GM23338 (cell line): ENCODE measurements at regions not wholly inside any gene's neighbourhood (a gene's known extent, or its start where the extent isn't known, plus 50 kb on each side); places are given as distances from the start of the nearest gene placed in this dataset.
"Not testable (repeated sequence)": the region's sequence is repeated elsewhere in the genome, so short reads cannot be mapped to it uniquely, and the experiment has no call there.

Source experiments
- ATAC-seq: fragments of 200-7000 bp; cut with Tn5 transposase; 3 replicates; pipeline ENCODE4 v1.9.1; 2020
- DNase-seq: peaks from one replicate; pipeline ENCODE4 v3.0.0-alpha.2; 2015; ENCODE audit warnings: low spot score
- H2AFZ ChIP-seq: fragments of 200-600 bp; sonication (generic); 2 replicates; pipeline ENCODE4 v1.8.0; 2016; ENCODE audit warnings: antibody characterized with exemption, mild to moderate bottlenecking, moderate library complexity
- H3F3A ChIP-seq: fragments of 200-600 bp; sonication (generic); replicated peaks from 2 replicates; pipeline ENCODE4 v1.8.0; 2017; ENCODE audit warnings: antibody characterized with exemption, mixed run types, low read depth
- H3K27ac ChIP-seq: fragments of 200-600 bp; sonication (generic); 2 replicates; pipeline ENCODE4 v1.6.1; 2016; ENCODE audit warnings: low read depth
- H3K27me3 ChIP-seq: fragments of 200-600 bp; sonication (generic); 2 replicates; pipeline ENCODE4 v1.8.0; 2016; ENCODE audit warnings: mild to moderate bottlenecking, mixed run types, moderate library complexity; ENCODE audit not compliant: insufficient read depth
- H3K36me3 ChIP-seq: fragments of 200-600 bp; sonication (generic); 2 replicates; pipeline ENCODE4 v1.8.0; 2016; ENCODE audit warnings: mild to moderate bottlenecking; ENCODE audit not compliant: insufficient read depth
- H3K4me1 ChIP-seq: fragments of 200-600 bp; sonication (generic); 2 replicates; pipeline ENCODE4 v1.8.0; 2016; ENCODE audit warnings: mild to moderate bottlenecking, moderate library complexity; ENCODE audit not compliant: insufficient read depth
- H3K4me2 ChIP-seq: fragments of 200-600 bp; sonication (generic); 2 replicates; pipeline ENCODE4 v1.7.1; 2017; ENCODE audit warnings: mixed run types
- H3K4me3 ChIP-seq: fragments of 200-600 bp; sonication (generic); 2 replicates; pipeline ENCODE4 v1.6.1; 2016; ENCODE audit warnings: mixed run types
- H3K79me2 ChIP-seq: fragments of 200-600 bp; sonication (generic); replicated peaks from 2 replicates; pipeline ENCODE4 v1.8.0; 2017; ENCODE audit warnings: mild to moderate bottlenecking; ENCODE audit not compliant: insufficient read depth
- H3K9me2 ChIP-seq: fragments of 200-600 bp; sonication (generic); 2 replicates; pipeline ENCODE4 v1.8.0; 2017; ENCODE audit not compliant: insufficient read depth
- H4K20me1 ChIP-seq: fragments of 200-600 bp; sonication (generic); replicated peaks from 2 replicates; pipeline ENCODE4 v1.8.0; 2017; ENCODE audit warnings: mild to moderate bottlenecking; ENCODE audit not compliant: insufficient read depth
- H3K27ac Mint-ChIP-seq: 2 replicates; pipeline ENCODE4 v1.8.0; 2020; ENCODE audit warnings: inconsistent platforms, mild to moderate bottlenecking, moderate library complexity, mixed read lengths
- H3K27me3 Mint-ChIP-seq: 3 replicates; pipeline ENCODE4 v1.8.0; 2022; ENCODE audit warnings: low read depth, mild to moderate bottlenecking, moderate library complexity, mixed read lengths, inconsistent platforms; ENCODE audit not compliant: insufficient read depth, poor library complexity
- H3K36me3 Mint-ChIP-seq: 3 replicates; pipeline ENCODE4 v1.8.0; 2021; ENCODE audit warnings: low read depth, mild to moderate bottlenecking, inconsistent platforms, moderate library complexity, mixed read lengths
- H3K4me1 Mint-ChIP-seq: 3 replicates; pipeline ENCODE4 v1.8.0; 2020; ENCODE audit warnings: mild to moderate bottlenecking, inconsistent platforms, mixed read lengths
- H3K4me3 Mint-ChIP-seq: 3 replicates; pipeline ENCODE4 v1.8.0; 2021; ENCODE audit warnings: moderate library complexity, mild to moderate bottlenecking, inconsistent platforms, mixed read lengths
- H3K9me3 Mint-ChIP-seq: 3 replicates; pipeline ENCODE4 v1.8.0; 2020; ENCODE audit warnings: moderate library complexity, mild to moderate bottlenecking, inconsistent platforms, mixed read lengths
- TF ChIP-seq, protein P1 (sequence below), 2 experiments: fragments of 200-600 bp in 1 of 2; sonication (generic) in 1 of 2; conservative IDR thresholded peaks; 2 replicates each; pipeline versions ENCODE4 v1.5.1 to v1.6.1; 2016 to 2017; ENCODE audit warnings: antibody characterized with exemption in 2 of 2, low read depth in 2 of 2, mild to moderate bottlenecking in 2 of 2, moderate library complexity in 1 of 2

DNA sequence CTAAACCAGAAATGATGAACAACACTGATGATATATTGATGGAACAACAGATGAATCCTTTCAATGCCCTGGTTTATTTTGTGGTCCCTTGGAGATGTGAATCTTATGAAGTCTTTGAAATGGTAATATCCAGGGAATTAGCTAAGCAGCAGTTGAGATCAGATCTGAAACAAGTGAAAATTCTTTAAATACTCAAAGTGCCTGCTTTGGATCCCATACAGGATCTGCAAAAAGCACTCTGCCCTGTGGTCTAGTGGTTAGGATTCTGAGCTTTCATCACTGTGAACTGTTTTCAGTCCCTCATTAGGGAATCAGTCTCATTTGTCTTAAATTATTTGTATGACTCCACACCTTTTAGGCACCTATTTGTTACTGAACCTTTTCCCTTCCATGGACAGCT lies 211.3 kb upstream of the TGIF2LY start:
- not testable (repeated sequence) for H3F3A ChIP-seq, H3K9me3 Mint-ChIP-seq, H3K4me1 ChIP-seq, H3K4me3 ChIP-seq, H3K27ac Mint-ChIP-seq, H3K4me2 ChIP-seq, H4K20me1 ChIP-seq, H3K36me3 Mint-ChIP-seq, H3K27me3 Mint-ChIP-seq, H2AFZ ChIP-seq, H3K79me2 ChIP-seq, H3K9me2 ChIP-seq, H3K4me1 Mint-ChIP-seq, H3K4me3 Mint-ChIP-seq, H3K36me3 ChIP-seq, H3K27me3 ChIP-seq
- ATAC-seq: peak; percentile 56; the same call in 2 of the 3 replicates
- DNase-seq: peak; percentile 27
- H3K27ac ChIP-seq: peak overlapping the region; percentile 57; the same call in 1 of the 2 replicates

DNA sequence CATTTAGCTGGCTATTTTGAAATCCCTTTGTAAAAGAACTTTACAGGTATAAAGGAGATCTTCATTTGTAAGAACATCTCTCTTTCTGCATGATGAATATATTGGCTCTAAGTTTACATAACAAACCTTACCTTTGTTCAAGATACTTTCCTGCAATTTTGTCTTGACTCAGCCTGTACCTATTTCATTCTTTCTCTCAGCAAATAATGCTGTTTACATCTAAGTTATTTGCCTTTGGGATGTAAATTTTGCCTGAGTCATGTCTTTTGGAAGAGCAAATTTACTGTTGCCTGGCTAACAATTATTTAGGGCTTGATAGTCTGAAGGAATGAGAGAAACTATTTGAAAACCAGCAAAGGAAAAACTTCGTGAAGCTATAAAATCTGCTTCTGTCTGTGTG lies 210.4 kb upstream of the TGIF2LY start:
- H3K4me3 ChIP-seq, H2AFZ ChIP-seq, H3K27ac Mint-ChIP-seq, H3K4me2 ChIP-seq, H3K79me2 ChIP-seq, H3K36me3 ChIP-seq, H3K27me3 Mint-ChIP-seq, H3K4me1 Mint-ChIP-seq, H3K9me2 ChIP-seq, H3K27me3 ChIP-seq, DNase-seq, H4K20me1 ChIP-seq, H3K36me3 Mint-ChIP-seq, H3F3A ChIP-seq, H3K9me3 Mint-ChIP-seq, H3K4me3 Mint-ChIP-seq, H3K4me1 ChIP-seq: not testable (repeated sequence)
- ATAC-seq: peak; percentile 62; the same call in 2 of the 3 replicates
- H3K27ac ChIP-seq: peak overlapping the region; percentile 98

DNA sequence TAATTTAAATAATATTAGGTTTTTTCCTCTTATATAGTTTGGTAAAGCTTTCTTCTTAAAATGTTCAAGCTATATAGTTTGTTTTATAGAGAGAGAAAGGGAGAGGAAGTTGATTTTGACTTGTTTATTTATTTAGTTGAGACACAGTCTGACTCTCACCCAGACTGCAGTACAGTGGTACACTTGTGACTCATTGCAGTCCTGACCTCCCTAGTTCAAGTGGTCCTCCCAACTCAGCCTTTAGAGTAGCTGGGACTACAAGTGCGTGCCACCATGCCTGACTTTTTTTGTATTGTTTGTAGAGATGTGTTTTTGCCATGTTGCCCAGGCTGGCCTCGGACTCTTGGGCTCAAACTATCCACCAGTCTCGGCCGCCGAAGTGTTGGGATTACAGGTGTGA lies 187.4 kb upstream of the TGIF2LY start:
- ATAC-seq, H3K4me3 ChIP-seq, H3K4me2 ChIP-seq, H3K9me3 Mint-ChIP-seq, H4K20me1 ChIP-seq, H3K9me2 ChIP-seq, H3K36me3 Mint-ChIP-seq, H3K27ac Mint-ChIP-seq, H3K36me3 ChIP-seq, H3K27ac ChIP-seq, H2AFZ ChIP-seq, H3K27me3 ChIP-seq, H3K27me3 Mint-ChIP-seq, DNase-seq, H3K4me1 Mint-ChIP-seq, H3K4me3 Mint-ChIP-seq, H3K79me2 ChIP-seq, H3K4me1 ChIP-seq, H3F3A ChIP-seq: not testable (repeated sequence)

DNA sequence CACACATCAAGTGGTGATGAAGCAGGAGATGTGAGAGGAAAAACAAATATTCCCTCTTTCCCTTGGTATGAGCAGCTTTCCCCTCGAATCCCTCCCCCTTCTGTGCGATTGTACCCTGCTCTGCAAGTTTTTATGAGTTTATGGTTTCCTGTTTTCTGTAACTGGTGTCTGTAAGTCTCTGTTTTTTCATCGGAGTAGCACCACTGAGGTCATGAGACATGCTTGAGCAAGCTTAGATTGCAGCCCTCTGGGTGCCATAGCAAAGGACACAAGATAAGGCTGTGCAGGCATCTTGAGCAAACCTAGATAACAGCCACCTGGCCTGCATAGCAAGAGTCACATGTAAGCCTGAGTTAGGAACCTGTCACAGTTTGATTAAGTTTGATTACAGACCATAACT lies 174.6 kb upstream of the TGIF2LY start:
- not testable (repeated sequence) for H3K4me2 ChIP-seq, H3K27ac ChIP-seq, DNase-seq, H2AFZ ChIP-seq, ATAC-seq, H3K9me2 ChIP-seq, H4K20me1 ChIP-seq, H3K4me3 ChIP-seq, H3K79me2 ChIP-seq, H3K27ac Mint-ChIP-seq, H3K4me1 ChIP-seq, H3K27me3 Mint-ChIP-seq, H3K27me3 ChIP-seq, H3K4me1 Mint-ChIP-seq, H3F3A ChIP-seq, H3K4me3 Mint-ChIP-seq, H3K36me3 ChIP-seq
- peaks cover 30% of the 10 kb centered on the region for H3K9me3 Mint-ChIP-seq
- peaks cover 27% of the 10 kb centered on the region for H3K36me3 Mint-ChIP-seq

DNA sequence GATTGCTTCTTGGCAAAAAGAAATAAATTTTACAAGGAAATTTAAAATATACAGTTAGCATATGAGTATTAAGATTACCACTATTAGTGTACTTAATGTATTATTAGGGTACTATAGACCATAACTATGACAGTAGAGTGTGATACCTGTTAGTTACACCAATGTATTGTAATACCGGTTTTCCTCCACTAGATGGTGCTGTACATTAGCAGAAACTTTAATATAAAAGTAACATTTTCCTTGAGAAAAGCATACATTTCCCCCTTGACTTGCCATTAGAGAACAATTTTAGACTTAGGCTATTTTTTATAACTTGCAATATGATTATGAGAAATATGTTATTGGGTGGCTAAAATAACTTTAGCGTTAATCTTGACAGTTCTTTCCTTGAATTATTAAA lies 173.3 kb upstream of the TGIF2LY start:
- H3K4me1 ChIP-seq, H3K9me2 ChIP-seq, H3K4me3 ChIP-seq, H3F3A ChIP-seq, H3K4me2 ChIP-seq, H3K27ac ChIP-seq, H3K27me3 ChIP-seq, H3K4me1 Mint-ChIP-seq, H4K20me1 ChIP-seq, H3K27ac Mint-ChIP-seq, H3K36me3 ChIP-seq, ATAC-seq, H2AFZ ChIP-seq, H3K4me3 Mint-ChIP-seq, H3K27me3 Mint-ChIP-seq, H3K79me2 ChIP-seq: not testable (repeated sequence)
- peak; percentile 34 for DNase-seq
- TF ChIP-seq, protein P1, sequence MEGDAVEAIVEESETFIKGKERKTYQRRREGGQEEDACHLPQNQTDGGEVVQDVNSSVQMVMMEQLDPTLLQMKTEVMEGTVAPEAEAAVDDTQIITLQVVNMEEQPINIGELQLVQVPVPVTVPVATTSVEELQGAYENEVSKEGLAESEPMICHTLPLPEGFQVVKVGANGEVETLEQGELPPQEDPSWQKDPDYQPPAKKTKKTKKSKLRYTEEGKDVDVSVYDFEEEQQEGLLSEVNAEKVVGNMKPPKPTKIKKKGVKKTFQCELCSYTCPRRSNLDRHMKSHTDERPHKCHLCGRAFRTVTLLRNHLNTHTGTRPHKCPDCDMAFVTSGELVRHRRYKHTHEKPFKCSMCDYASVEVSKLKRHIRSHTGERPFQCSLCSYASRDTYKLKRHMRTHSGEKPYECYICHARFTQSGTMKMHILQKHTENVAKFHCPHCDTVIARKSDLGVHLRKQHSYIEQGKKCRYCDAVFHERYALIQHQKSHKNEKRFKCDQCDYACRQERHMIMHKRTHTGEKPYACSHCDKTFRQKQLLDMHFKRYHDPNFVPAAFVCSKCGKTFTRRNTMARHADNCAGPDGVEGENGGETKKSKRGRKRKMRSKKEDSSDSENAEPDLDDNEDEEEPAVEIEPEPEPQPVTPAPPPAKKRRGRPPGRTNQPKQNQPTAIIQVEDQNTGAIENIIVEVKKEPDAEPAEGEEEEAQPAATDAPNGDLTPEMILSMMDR (conservative IDR thresholded peaks at IDR 0.05; ENCODE audit: low read depth in 2 of 2): peak in 1 of 2 experiments; percentile 59; a peak in 3 of 4 replicates
- peaks cover 32% of the 10 kb centered on the region for H3K9me3 Mint-ChIP-seq
- peaks cover 33% of the 10 kb centered on the region for H3K36me3 Mint-ChIP-seq
